A549 (cell line): ENCODE measurements at regions not wholly inside any gene's neighbourhood (a gene's known extent, or its start where the extent isn't known, plus 50 kb on each side); places are given as distances from the start of the nearest gene placed in this dataset.
A peak's percentile ranks its signal among the peaks of the same experiment; 100 is the strongest.

Experiments used
- ATAC-seq, 2 experiments: fragments of 200-7000 bp in 1 of 2; fragments of >200 bp in 1 of 2; cut with Nextera tagmentation in 1 of 2; cut with Tn5 transposase in 1 of 2; 3 replicates each; pipeline versions ENCODE4 v1.8.0 to v1.9.1; 2018 to 2020; ENCODE audit warnings: mild to moderate bottlenecking in 1 of 2, moderate library complexity in 1 of 2
- CTCF ChIA-PET: fragments of 300-600 bp; sonication (Branson Sonifier 250); formaldehyde crosslinking; extraction: SDS; loops from one replicate; lab custom pipeline; 2021; ENCODE audit warnings: antibody characterized with exemption, inconsistent platforms; lab: Yijun Ruan, JAX
- POLR2A ChIA-PET: fragments of 350-600 bp; formaldehyde crosslinking; extraction: SDS; loops from one replicate; lab custom pipeline; 2021; ENCODE audit warnings: antibody characterized with exemption, inconsistent platforms; lab: Yijun Ruan, JAX
- DNase-seq, 2 experiments: peaks; one replicate each; pipeline versions ENCODE4 v3.0.0 to v3.0.0-alpha.2; 2011 to 2016; ENCODE audit warnings: low read depth in 1 of 2, low spot score in 1 of 2
- FAIRE-seq: peaks from 2 replicates; lab custom pipeline; 2011; peaks lifted over from hg19 to GRCh38; lab: Jason Lieb, UNC
- H3K27ac ChIP-seq, 2 experiments: fragments of >200 bp; sonication (Bioruptor Twin); formaldehyde crosslinking; 3 replicates each; pipeline ENCODE4 v1.5.1; 2016 to 2017
- H3K4me1 ChIP-seq: fragments of >200 bp; sonication (Bioruptor Twin); formaldehyde crosslinking; 3 replicates; pipeline ENCODE4 v1.6.1; 2016
- H3K4me2 ChIP-seq: fragments of >200 bp; sonication (Bioruptor Twin); formaldehyde crosslinking; 3 replicates; pipeline ENCODE4 v1.6.1; 2016
- H3K4me3 ChIP-seq: fragments of >200 bp; sonication (Bioruptor Twin); formaldehyde crosslinking; 3 replicates; pipeline ENCODE4 v1.5.1; 2016
- H3K9me3 ChIP-seq: fragments of >200 bp; sonication (Bioruptor Twin); formaldehyde crosslinking; 3 replicates; pipeline ENCODE4 v1.6.1; 2016
- BCL3 ChIP-seq: fragments of >200 bp; sonication (Bioruptor Twin); formaldehyde crosslinking; IDR thresholded peaks from 3 replicates; pipeline ENCODE4 v1.6.1; 2016
- CBX2 ChIP-seq: fragments of 200-600 bp; sonication (generic); IDR thresholded peaks from 2 replicates; pipeline ENCODE4 v1.6.1; 2016; ENCODE audit warnings: low read depth, mild to moderate bottlenecking, borderline replicate concordance
- CEBPB ChIP-seq, 2 experiments: fragments of >200 bp in 1 of 2; sonication (Bioruptor Twin) in 1 of 2; formaldehyde crosslinking in 1 of 2; IDR thresholded peaks; 2 replicates each; pipeline ENCODE4 v1.6.1; 2012 to 2016
- CHD4 ChIP-seq: fragments of 200-600 bp; sonication (generic); IDR thresholded peaks from 2 replicates; pipeline ENCODE4 v1.6.1; 2016; ENCODE audit warnings: antibody characterized with exemption, mild to moderate bottlenecking, borderline replicate concordance
- EHMT2 ChIP-seq: fragments of 200-600 bp; sonication (generic); IDR thresholded peaks from 2 replicates; pipeline ENCODE4 v1.6.1; 2016; ENCODE audit warnings: antibody characterized with exemption, low read depth, mild to moderate bottlenecking, moderate library complexity
- ELK1 ChIP-seq: fragments of 150-350 bp; IDR thresholded peaks from 2 replicates; pipeline ENCODE4 v1.6.1; 2014; ENCODE audit warnings: low read depth, mild to moderate bottlenecking, low read length
- ESRRA ChIP-seq: fragments of 150-350 bp; IDR thresholded peaks from 2 replicates; pipeline ENCODE4 v1.6.1; 2014; ENCODE audit warnings: mild to moderate bottlenecking, low read length, borderline replicate concordance
- FOSL2 ChIP-seq, 2 experiments: fragments of 450-650 bp in 1 of 2; fragments of >200 bp in 1 of 2; sonication (Bioruptor Twin) in 1 of 2; formaldehyde crosslinking; IDR thresholded peaks; 2 replicates each; pipeline versions ENCODE4 v1.5.0 to v1.6.1; 2016 to 2020; ENCODE audit warnings: mild to moderate bottlenecking in 1 of 2, moderate library complexity in 1 of 2
- GATA3 ChIP-seq: IDR thresholded peaks from 2 replicates; pipeline ENCODE4 v1.6.1; 2012; ENCODE audit warnings: borderline replicate concordance
- HMGXB4 ChIP-seq: fragments of 250-450 bp; sonication (Bioruptor Pico); IDR thresholded peaks from 2 replicates; pipeline ENCODE4 v1.5.0; 2021; ENCODE audit warnings: mild to moderate bottlenecking, moderate library complexity, borderline replicate concordance
- HOXA7 ChIP-seq: fragments of 250-450 bp; sonication (Bioruptor Pico); IDR thresholded peaks from 2 replicates; pipeline ENCODE4 v1.5.0; 2020; ENCODE audit warnings: mild to moderate bottlenecking, moderate library complexity
- JUNB ChIP-seq: fragments of >200 bp; sonication (Bioruptor Twin); formaldehyde crosslinking; IDR thresholded peaks from 2 replicates; pipeline ENCODE4 v1.6.1; 2016
- MAFK ChIP-seq: fragments of 450-650 bp; IDR thresholded peaks from 2 replicates; pipeline ENCODE4 v1.6.1; 2014; ENCODE audit not compliant: partially characterized antibody
- MAZ ChIP-seq: fragments of 150-350 bp; IDR thresholded peaks from 2 replicates; pipeline ENCODE4 v1.6.1; 2014; ENCODE audit warnings: antibody characterized with exemption, low read depth, low read length, borderline replicate concordance
- MYC ChIP-seq: IDR thresholded peaks from 2 replicates; pipeline ENCODE4 v1.6.1; 2012; ENCODE audit warnings: mild to moderate bottlenecking, inconsistent platforms, low read length, improper control_type of control experiment, borderline replicate concordance
- NFE2L2 ChIP-seq: fragments of 150-350 bp; conservative IDR thresholded peaks from 2 replicates; pipeline ENCODE4 v1.6.1; 2014; ENCODE audit warnings: low read length
- NPAS2 ChIP-seq: fragments of 250-450 bp; sonication (Bioruptor Pico); IDR thresholded peaks from 2 replicates; pipeline ENCODE4 v1.8.0; 2022; ENCODE audit warnings: mild to moderate bottlenecking, moderate library complexity, borderline replicate concordance
- PBX3 ChIP-seq: IDR thresholded peaks from 2 replicates; pipeline ENCODE4 v1.6.1; 2012
- POLR2AphosphoS2 ChIP-seq: conservative IDR thresholded peaks from 2 replicates; pipeline ENCODE4 v1.6.1; 2012; ENCODE audit warnings: low read length, improper control_type of control experiment, inconsistent platforms
- REST ChIP-seq: fragments of 200-600 bp; sonication (generic); IDR thresholded peaks from 2 replicates; pipeline ENCODE4 v1.6.1; 2016; ENCODE audit warnings: antibody characterized with exemption, mild to moderate bottlenecking, moderate library complexity
- RFX5 ChIP-seq: fragments of 450-650 bp; IDR thresholded peaks from 2 replicates; pipeline ENCODE4 v1.7.1; 2014; ENCODE audit warnings: antibody characterized with exemption, mild to moderate bottlenecking, moderate library complexity
- SREBF2 ChIP-seq: fragments of 450-650 bp; IDR thresholded peaks from 2 replicates; pipeline ENCODE4 v1.6.1; 2014; ENCODE audit warnings: mild to moderate bottlenecking, moderate library complexity
- TFCP2L1 ChIP-seq: fragments of 250-450 bp; sonication (Bioruptor Pico); IDR thresholded peaks from 2 replicates; pipeline ENCODE4 v1.5.0; 2021; ENCODE audit warnings: mild to moderate bottlenecking
- USF2 ChIP-seq: fragments of 450-650 bp; IDR thresholded peaks from 2 replicates; pipeline ENCODE4 v1.6.1; 2014; ENCODE audit warnings: antibody characterized with exemption
- WGBS: methylation state at CpG from one replicate; pipeline ENCODE4 v1.1.6; 2017; ENCODE audit errors: missing lambda C conversion rate; 5-methylcytosine and 5-hydroxymethylcytosine counted together

- POLR2A ChIA-PET: interaction anchor here (1.3 kb wide), 1 partner anchor 302 kb away, joined by 4 read pairs; no protein-coding TSS in a partner anchor
- WGBS: 87% methylated on average over 9 of the region's 9 CpGs
- H3K4me1 ChIP-seq: peaks cover 53% of the 10 kb centered on the region
Measured at GRCh38 chr10:3473271-3473670, 300.7 kb upstream of the PITRM1 start.

GRCh38 chr10:3472287-3473051 lies 299.9 kb upstream of the PITRM1 start:
- peak overlapping the region; percentile 77 to 92 for H3K27ac ChIP-seq
- 0 out of 3 replicates have a peak overlapping the region, but pooled peaks have one; percentile 5 for H3K4me3 ChIP-seq
- ATAC-seq: peak; percentile 5 to 37; a peak in 3 of 6 replicates
- H3K4me2 ChIP-seq: peak overlapping the region; percentile 78
- peaks cover 46% of the 10 kb centered on the region for H3K4me1 ChIP-seq
- ChIA-PET CTCF (interaction anchor here (0.7 kb wide), 1 partner anchor 289 kb away, joined by 3 read pairs; no protein-coding TSS in a partner anchor), POLR2A (interaction anchor here (1.0 to 1.3 kb wide), 2 partner anchors 303 to 313 kb away, joined by 4 read pairs; partner anchors contain the start of gene KLF6)
- FAIRE-seq: no peak
- H3K9me3 ChIP-seq: no peaks in the 10 kb centered on the region
- WGBS: 25% methylated on average over 16 of the region's 16 CpGs
- DNase-seq: peak in 1 of 2 experiments; percentile 78
- TF ChIP-seq MYC (peak; percentile 32; the same call in 1 of the 2 replicates), CEBPB (IDR thresholded peaks at IDR 0.05) (peak; percentile 69 to 81), MAZ (no peak), REST (no peak), NFE2L2 (no peak), FOSL2 (IDR thresholded peaks at IDR 0.05) (no peak), FOSL2 (CRISPR knock-in tag; IDR thresholded peaks at IDR 0.05) (peak; percentile 63), JUNB (peak; percentile 38; the same call in 1 of the 2 replicates), BCL3 (no peak)

More at GRCh38 chr10:3473271-3473670, 300.7 kb upstream of the PITRM1 start:
- Histone ChIP-seq H3K4me3 (no peak overlapping the region), H3K9me3 (no peaks in the 10 kb centered on the region), H3K27ac (peak overlapping the region; percentile 77 to 92), H3K4me2 (peak overlapping the region; percentile 78)
- no peak for DNase-seq
- ATAC-seq: no peak
- TF ChIP-seq HOXA7 (CRISPR knock-in tag) (no peak), HMGXB4 (CRISPR knock-in tag) (no peak), ESRRA (no peak), GATA3 (no peak), ELK1 (no peak), USF2 (no peak), TFCP2L1 (CRISPR knock-in tag) (no peak), NPAS2 (CRISPR knock-in tag) (no peak), CHD4 (no peak), PBX3 (no peak), EHMT2 (no peak), MAFK (no peak), RFX5 (no peak), POLR2AphosphoS2 (no peak), CBX2 (no peak), SREBF2 (no peak), JUNB (no peak)
- CTCF ChIA-PET: interaction anchor here (0.7 kb wide), 1 partner anchor 289 kb away, joined by 3 read pairs; no protein-coding TSS in a partner anchor
- FAIRE-seq: no peak
